ENCODE measurements at regions not wholly inside any gene's neighbourhood (a gene's known extent, or its start where the extent isn't known, plus 50 kb on each side); places are given as distances from the start of the nearest gene placed in this dataset.
A peak's percentile ranks its signal among the peaks of the same experiment; 100 is the strongest.
"Not testable (repeated sequence)": the region's sequence is repeated elsewhere in the genome, so short reads cannot be mapped to it uniquely, and the experiment has no call there.

DNA sequence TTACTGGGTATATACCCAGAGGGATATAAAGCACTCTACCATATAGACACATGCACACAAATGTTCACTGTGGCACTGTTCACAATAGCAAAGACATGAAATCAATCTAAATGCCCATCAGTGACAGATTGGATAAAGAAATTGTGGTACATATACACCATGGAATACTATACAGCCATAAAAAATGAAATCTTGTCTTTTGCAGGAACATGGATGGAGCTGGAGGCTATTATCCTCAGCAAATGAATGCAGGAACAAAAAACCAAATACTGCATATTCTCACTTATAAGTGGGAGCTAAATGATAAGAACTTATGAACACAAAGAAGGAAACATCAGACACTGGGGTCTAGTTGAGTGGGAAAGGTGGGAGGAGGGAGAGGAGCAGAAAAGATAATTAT lies 200.1 kb downstream of the LRRN1 start:
- H3K36me3 Mint-ChIP-seq, H3K4me3 Mint-ChIP-seq, H3K4me1 Mint-ChIP-seq, H3K27ac Mint-ChIP-seq, H3K27me3 Mint-ChIP-seq: not testable (repeated sequence)
- peaks cover 2 to 19% (median 3%) of the 10 kb centered on the region in 3 donors for H3K9me3 Mint-ChIP-seq

DNA sequence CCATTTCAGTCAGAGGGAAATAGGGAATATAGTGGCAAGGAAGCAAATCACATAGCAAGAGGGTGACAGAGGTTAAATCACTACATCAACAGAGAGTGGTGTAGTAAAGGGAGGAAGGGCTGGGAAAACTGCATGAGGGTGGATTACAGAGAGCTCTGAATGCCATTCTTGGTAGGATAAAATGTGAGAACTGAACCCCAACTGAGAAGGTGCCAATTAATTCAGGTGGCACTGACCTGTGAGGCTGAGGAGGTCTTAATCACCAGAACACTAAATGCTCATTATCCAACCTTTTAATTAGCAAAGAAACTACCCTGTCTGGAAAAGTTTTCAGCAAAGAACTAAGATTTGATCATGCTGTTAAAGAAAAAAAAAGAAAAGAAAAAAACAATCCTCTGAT lies 202.7 kb downstream of the LRRN1 start:
- H3K36me3 Mint-ChIP-seq: no peaks in the 10 kb centered on the region
- H3K9me3 Mint-ChIP-seq: peaks cover 0 to 8% (median 3%) of the 10 kb centered on the region in 3 donors
- no peak overlapping the region for H3K4me3 Mint-ChIP-seq
- no peaks in the 10 kb centered on the region for H3K27me3 Mint-ChIP-seq
- H3K4me1 Mint-ChIP-seq: peaks cover 0 to 1% (median 0%) of the 10 kb centered on the region in 3 donors
- H3K27ac Mint-ChIP-seq: no peak overlapping the region

DNA sequence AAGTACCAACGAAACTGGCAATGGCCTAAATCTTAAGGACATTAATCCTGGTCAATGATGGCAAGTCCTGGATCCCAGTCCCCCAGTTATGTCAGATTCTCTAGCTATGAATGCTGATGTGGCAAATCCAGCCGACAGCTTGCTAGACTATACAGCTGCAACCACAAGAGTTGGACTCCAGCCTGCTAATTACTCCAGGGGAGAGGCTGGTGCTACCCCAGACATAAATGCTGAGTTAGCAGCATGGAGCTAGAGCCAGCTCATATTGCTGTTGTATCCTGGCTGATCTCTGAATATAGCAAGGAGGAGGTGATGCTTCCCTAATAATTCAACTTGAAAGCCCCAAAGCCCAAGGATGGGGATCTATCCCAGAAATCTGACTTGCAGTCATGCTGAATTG lies 207.1 kb downstream of the LRRN1 start:
- H3K36me3 Mint-ChIP-seq: no peaks in the 10 kb centered on the region
- H3K27me3 Mint-ChIP-seq: no peaks in the 10 kb centered on the region
- H3K27ac Mint-ChIP-seq: no peak overlapping the region
- no peaks in the 10 kb centered on the region for H3K9me3 Mint-ChIP-seq
- H3K4me1 Mint-ChIP-seq: peaks cover 0 to 1% (median 0%) of the 10 kb centered on the region in 3 donors
- H3K4me3 Mint-ChIP-seq: no peak overlapping the region

DNA sequence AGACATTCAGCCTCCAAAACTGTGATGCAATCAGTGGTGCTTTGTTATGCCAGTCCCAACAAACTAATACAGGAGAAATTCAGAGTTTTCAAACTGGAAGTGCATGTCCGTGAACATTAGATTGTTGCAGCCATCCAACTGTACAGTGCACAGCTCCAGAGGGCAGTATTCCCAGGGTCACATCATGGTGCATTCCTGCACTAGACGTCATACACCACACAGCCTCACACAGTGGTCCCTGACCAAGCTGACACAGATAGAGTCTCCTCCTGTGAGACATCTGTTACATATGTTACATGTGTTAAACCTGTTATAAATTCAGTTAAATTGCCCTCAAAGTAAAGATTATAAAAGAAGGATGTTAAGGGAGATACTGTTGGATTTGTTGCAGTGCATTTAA lies 209.0 kb downstream of the LRRN1 start:
- H3K36me3 Mint-ChIP-seq: no peaks in the 10 kb centered on the region
- H3K9me3 Mint-ChIP-seq: no peaks in the 10 kb centered on the region
- H3K4me1 Mint-ChIP-seq: peaks cover 0 to 1% (median 0%) of the 10 kb centered on the region in 3 donors
- H3K4me3 Mint-ChIP-seq: no peak overlapping the region
- H3K27ac Mint-ChIP-seq: no peak overlapping the region
- no peaks in the 10 kb centered on the region for H3K27me3 Mint-ChIP-seq

DNA sequence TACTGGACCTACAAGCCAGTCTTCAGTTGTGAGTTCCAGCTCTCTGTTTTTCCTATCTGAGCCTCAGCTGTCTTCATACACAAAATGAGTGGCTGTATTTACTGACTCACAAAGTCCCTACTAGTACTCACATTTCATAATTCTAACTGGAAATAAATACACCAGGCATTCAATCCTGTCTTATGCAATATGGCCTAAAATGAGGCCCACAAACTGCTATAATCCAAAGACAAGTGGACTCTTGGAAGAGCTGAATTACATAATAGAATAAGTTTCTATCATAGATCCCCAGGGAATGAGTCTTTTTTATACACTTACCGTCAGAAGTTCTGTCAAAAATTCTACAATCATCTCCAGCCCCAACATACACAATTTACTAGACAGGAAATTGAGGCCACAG lies 211.9 kb downstream of the LRRN1 start:
- H3K27me3 Mint-ChIP-seq: no peaks in the 10 kb centered on the region
- peaks cover 2% of the 10 kb centered on the region for H3K36me3 Mint-ChIP-seq
- H3K4me1 Mint-ChIP-seq: peaks cover 4 to 12% (median 10%) of the 10 kb centered on the region in 3 donors
- no peaks in the 10 kb centered on the region for H3K9me3 Mint-ChIP-seq
- no peak overlapping the region for H3K27ac Mint-ChIP-seq
- H3K4me3 Mint-ChIP-seq: no peak overlapping the region

DNA sequence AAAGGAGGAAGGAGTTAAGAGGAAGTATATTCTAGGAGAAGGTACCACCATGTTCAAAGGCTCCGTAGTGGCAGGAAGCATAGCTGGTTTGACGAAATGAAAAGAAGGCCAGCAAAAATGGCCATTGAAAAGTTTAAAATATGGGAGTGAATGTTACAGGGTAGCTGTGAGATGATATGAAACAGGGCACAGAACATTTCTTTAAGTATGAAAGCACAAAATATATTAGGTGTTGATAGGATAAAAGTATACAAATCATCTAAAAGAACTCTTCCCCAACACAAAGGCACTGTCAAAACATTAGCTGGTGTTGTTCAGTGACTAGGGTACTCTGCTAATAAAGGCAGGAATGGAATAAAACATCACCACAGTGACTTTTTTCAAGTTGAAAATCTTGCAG lies 216.2 kb downstream of the LRRN1 start:
- H3K27me3 Mint-ChIP-seq: no peaks in the 10 kb centered on the region
- H3K4me3 Mint-ChIP-seq: no peak overlapping the region
- peak overlapping the region in 1 of 3 donors; percentile 28 for H3K27ac Mint-ChIP-seq
- H3K4me1 Mint-ChIP-seq: peaks cover 4 to 12% (median 12%) of the 10 kb centered on the region in 3 donors
- H3K36me3 Mint-ChIP-seq: peaks cover 6% of the 10 kb centered on the region
- H3K9me3 Mint-ChIP-seq: no peaks in the 10 kb centered on the region

DNA sequence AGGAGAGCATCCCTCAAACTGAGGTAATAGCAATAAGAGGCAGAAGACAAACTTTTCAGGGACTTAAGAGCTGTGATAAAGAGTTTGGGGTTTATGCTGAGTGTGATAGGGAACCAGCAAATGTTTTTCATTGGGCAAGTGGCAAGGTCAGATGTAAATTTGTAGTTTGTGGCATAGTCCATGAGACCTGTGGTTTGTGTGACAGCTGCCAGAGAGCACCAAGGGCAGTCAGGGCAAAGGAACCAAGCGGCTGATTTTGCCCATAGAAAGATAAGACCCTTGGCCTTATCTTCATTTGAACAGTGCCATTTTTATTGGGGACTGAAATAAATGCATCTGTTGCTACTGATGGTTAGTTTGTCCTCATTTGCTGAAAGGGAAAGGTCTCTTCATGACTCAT lies 220.3 kb downstream of the LRRN1 start:
- Mint-ChIP-seq H3K36me3 (peaks cover 6% of the 10 kb centered on the region), H3K27ac (no peak overlapping the region), H3K4me1 (peaks cover 4 to 12% (median 12%) of the 10 kb centered on the region in 3 donors), H3K9me3 (peaks cover 0 to 4% (median 0%) of the 10 kb centered on the region in 3 donors), H3K4me3 (no peak overlapping the region), H3K27me3 (no peaks in the 10 kb centered on the region)

DNA sequence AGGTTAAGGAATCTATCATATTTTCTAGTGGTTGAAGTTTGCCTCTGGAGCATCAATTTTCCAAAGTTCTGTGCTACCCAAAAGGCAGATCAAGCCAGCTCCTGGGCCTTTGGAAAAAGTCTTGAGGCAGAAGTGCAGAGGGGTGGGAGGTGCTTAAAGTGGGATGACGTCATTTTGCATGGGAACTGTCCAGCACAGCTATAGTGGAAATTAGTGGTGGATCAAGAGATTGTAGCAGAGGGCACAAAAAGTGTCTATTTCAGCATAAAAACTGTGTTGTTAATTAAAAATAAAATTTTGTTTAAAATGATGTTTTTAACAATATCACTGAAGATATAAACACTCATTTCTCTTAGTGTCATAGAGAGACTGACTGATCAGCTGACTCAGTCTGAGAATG lies 221.9 kb downstream of the LRRN1 start:
- Mint-ChIP-seq H3K27ac (peak overlapping the region in 1 of 3 donors; percentile 35), H3K27me3 (no peaks in the 10 kb centered on the region), H3K36me3 (peaks cover 6% of the 10 kb centered on the region), H3K9me3 (peaks cover 0 to 4% (median 0%) of the 10 kb centered on the region in 3 donors), H3K4me1 (peaks cover 0 to 2% (median 0%) of the 10 kb centered on the region in 3 donors), H3K4me3 (no peak overlapping the region)

DNA sequence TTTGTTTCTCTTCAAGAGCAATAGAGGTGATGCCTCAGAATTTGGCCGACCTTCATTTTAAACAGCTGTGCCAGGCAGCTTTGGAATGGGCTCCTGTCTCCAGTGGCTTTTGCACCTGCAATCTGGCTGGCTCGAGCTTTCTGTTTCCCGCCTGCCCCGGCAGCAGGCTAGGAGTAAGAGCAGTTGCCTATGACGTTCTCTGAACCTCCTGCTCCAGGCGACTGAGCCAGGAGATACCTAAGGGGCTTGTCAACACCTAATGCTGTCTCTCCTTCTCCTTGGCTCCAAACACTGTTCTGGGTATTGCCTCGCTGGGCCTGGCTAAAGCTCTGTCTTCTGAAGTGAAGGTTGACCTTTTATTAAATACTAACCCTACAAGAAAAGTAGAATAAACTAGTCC lies 229.9 kb downstream of the LRRN1 start:
- Mint-ChIP-seq H3K4me1 (no peaks in the 10 kb centered on the region), H3K9me3 (peaks cover 0 to 2% (median 0%) of the 10 kb centered on the region in 3 donors), H3K27me3 (no peaks in the 10 kb centered on the region)

DNA sequence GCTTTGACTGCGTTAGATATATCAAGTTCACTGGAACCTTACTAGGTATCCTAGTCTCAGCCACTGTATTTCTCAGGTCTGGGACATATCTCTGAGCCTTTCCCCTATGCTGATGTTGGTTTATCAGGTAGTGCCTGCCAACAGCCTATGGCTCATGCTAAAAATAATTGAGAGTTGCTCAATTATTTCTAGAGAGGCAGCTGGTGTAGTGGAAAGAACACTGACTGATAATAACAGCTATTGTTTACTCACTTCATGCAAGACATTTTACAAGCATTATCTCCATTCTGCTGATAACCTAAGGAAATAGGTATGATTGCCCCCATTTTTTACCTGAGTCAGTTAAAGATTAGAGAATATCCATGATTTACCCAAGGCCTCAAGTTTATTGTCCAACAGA lies 231.4 kb downstream of the LRRN1 start:
- no peak overlapping the region for H3K27ac Mint-ChIP-seq
- H3K4me3 Mint-ChIP-seq: no peak overlapping the region
- H3K4me1 Mint-ChIP-seq: no peaks in the 10 kb centered on the region
- no peaks in the 10 kb centered on the region for H3K36me3 Mint-ChIP-seq
- H3K27me3 Mint-ChIP-seq: no peaks in the 10 kb centered on the region
- H3K9me3 Mint-ChIP-seq: peaks cover 0 to 2% (median 0%) of the 10 kb centered on the region in 3 donors

More for the DNA sequence above, 229.9 kb downstream of the LRRN1 start:
- no peak overlapping the region for H3K27ac Mint-ChIP-seq
- H3K36me3 Mint-ChIP-seq: no peaks in the 10 kb centered on the region
- H3K4me3 Mint-ChIP-seq: no peak overlapping the region

DNA sequence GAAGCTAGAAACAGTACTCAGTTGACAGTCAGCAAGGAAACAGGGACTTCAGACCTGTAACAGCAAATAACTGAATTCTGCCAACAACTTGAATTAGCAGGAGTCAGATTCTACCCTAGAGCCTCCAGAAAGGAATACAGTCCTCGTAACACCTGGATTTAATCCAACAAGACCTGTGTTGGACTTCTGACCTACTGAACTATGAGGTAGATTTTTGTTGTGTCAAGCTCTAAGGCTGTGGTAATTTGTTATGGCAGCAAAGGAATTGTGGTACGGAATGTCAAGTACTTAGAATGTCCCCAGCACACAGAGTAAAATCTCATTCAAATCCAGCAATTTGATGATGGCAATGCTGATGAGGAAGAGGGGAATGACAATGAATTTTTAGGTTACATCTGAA lies 234.1 kb downstream of the LRRN1 start:
- Mint-ChIP-seq H3K36me3 (no peaks in the 10 kb centered on the region), H3K4me3 (no peak overlapping the region), H3K4me1 (no peaks in the 10 kb centered on the region), H3K27ac (no peak overlapping the region), H3K27me3 (no peaks in the 10 kb centered on the region), H3K9me3 (peaks cover 0 to 2% (median 0%) of the 10 kb centered on the region in 3 donors)

DNA sequence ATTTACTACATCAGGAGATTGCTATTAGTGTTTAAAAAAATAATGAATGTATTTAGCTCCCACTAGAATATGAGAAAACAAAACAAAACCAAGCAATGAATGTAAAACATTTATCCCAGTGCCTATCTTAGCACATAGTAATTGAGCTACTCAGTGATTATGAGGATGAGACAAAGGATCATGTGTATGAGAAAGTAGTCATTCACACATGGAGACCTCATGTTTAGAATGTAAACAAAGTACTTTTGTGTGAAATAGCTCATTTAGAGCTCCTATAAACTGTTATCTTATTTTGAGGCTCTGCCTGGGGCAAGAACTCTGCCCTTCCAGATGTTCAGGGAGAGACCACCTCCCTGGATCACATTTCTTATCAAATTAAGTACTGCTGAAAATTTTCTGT lies 236.8 kb downstream of the LRRN1 start:
- Mint-ChIP-seq H3K4me1 (peaks cover 0 to 1% (median 0%) of the 10 kb centered on the region in 3 donors), H3K9me3 (peaks cover 0 to 2% (median 0%) of the 10 kb centered on the region in 3 donors), H3K27me3 (no peaks in the 10 kb centered on the region), H3K4me3 (no peak overlapping the region), H3K36me3 (peaks cover 2% of the 10 kb centered on the region), H3K27ac (no peak overlapping the region)

DNA sequence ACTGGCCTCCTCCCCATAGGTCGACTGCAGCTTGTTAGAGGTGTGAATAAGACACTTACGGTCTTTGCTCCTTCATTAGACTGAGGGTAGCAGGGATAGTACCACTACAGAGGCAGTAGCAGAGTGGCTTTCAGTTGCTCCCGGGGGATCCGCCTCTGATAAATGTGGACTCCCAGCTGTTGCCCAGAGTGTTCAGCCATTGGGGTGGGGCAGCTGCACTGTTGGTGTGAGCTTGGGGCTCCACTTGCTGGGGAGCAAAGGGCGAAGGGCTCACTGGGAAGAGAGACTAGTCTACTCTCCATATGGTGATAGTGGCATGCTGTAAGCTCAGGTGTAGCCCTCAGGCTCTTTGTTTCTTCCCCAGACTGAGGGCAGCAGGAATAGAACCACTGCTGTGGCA lies 239.1 kb downstream of the LRRN1 start:
- H3K36me3 Mint-ChIP-seq: peaks cover 2% of the 10 kb centered on the region
- H3K27me3 Mint-ChIP-seq: no peaks in the 10 kb centered on the region
- H3K9me3 Mint-ChIP-seq: no peaks in the 10 kb centered on the region
- H3K4me1 Mint-ChIP-seq: peaks cover 0 to 1% (median 0%) of the 10 kb centered on the region in 3 donors
- H3K27ac Mint-ChIP-seq: peak overlapping the region in 1 of 3 donors; percentile 59
- no peak overlapping the region for H3K4me3 Mint-ChIP-seq

DNA sequence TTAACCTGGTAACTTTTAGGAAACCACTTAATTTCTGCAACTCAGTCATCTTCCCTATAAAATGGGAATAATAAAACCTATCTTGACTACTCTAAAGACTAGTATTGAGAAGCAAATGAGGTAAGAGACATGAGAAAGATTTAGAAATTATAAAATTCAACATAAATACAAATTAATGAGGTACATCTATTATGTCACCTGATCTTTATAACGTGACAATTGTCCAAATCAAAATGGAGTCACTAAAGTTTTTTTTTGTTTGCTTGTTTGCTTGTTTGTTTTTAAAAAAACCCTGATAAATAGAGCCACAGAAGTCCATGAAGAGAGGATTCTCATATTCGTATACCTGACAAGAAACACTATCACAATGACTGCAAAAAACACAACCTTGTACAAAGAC lies 242.8 kb downstream of the LRRN1 start:
- H3K4me3 Mint-ChIP-seq: no peak overlapping the region
- H3K9me3 Mint-ChIP-seq: no peaks in the 10 kb centered on the region
- H3K27me3 Mint-ChIP-seq: no peaks in the 10 kb centered on the region
- H3K36me3 Mint-ChIP-seq: peaks cover 2% of the 10 kb centered on the region
- peaks cover 0 to 1% (median 0%) of the 10 kb centered on the region in 3 donors for H3K4me1 Mint-ChIP-seq
- no peak overlapping the region for H3K27ac Mint-ChIP-seq

DNA sequence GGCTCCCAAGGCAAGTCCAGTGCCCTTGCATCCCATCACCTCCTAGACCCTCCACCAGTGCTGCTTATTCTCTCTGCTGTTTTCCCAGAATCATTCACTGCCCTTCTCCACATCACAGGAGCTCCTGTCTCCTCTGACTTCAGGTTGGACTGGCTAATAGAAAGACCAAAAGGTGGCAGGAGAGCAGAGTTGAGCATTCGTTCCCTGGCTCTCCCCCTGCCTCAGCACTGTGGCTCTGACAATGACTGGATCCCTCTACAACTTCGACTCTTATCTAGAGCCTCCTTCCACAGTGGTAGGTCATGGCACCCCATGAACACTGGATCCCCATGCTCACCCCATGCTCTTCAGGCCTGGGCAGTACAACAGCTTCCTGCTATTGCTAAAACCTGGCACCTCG lies 243.6 kb downstream of the LRRN1 start:
- Mint-ChIP-seq H3K4me1 (peaks cover 0 to 1% (median 0%) of the 10 kb centered on the region in 3 donors), H3K4me3 (no peak overlapping the region), H3K36me3 (peaks cover 2% of the 10 kb centered on the region), H3K27ac (no peak overlapping the region), H3K9me3 (no peaks in the 10 kb centered on the region), H3K27me3 (no peaks in the 10 kb centered on the region)

DNA sequence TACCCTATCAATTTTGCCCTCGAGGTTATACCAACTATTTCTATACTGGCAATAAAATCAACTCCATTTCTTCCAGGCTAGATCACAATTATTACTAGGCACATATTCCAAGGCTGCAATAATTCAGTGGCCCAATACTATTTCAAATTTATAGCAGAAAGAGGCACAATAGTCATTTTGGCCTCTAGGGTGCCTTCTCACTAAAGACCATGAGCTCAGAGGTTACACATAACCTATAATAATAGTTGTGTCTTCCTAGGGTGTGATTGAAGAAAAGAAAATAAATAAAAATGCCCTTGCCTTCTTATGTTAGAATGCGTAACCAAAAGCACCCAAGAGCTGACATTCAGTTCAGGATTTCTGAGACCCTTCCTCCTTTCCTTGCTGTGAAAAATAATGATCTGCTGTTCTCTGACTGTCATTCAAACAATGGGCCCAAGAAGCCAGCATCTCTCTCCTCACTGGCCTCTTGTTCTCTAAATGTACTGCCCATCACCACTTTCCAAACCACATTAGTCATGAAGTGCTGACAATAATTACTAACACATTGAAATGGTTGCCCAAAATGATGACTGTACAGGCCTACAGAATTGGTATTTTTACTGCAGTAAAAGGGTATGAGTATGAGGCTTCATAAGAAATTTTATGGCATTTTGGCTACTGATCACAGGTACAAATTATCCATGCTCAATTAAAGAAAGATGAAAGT lies 244.8 kb downstream of the LRRN1 start:
- Mint-ChIP-seq H3K4me1 (peaks cover 0 to 1% (median 0%) of the 10 kb centered on the region in 3 donors), H3K27me3 (no peaks in the 10 kb centered on the region)

More for the DNA sequence above, 244.8 kb downstream of the LRRN1 start:
- peaks cover 2% of the 10 kb centered on the region for H3K36me3 Mint-ChIP-seq
- no peak overlapping the region for H3K27ac Mint-ChIP-seq
- H3K9me3 Mint-ChIP-seq: no peaks in the 10 kb centered on the region
- no peak overlapping the region for H3K4me3 Mint-ChIP-seq

Data from IgD-negative memory B cell (primary cell).